DOHH2 (cell line): ENCODE measurements at regions not wholly inside any gene's neighbourhood (a gene's known extent, or its start where the extent isn't known, plus 50 kb on each side); places are given as distances from the start of the nearest gene placed in this dataset.
"Not testable (repeated sequence)": the region's sequence is repeated elsewhere in the genome, so short reads cannot be mapped to it uniquely, and the experiment has no call there.

Source experiments
- H3F3A ChIP-seq: fragments of 200-600 bp; sonication (generic), shearing (Covaris generic); 2 replicates; pipeline ENCODE4 v1.6.0; 2016; ENCODE audit warnings: antibody characterized with exemption, mild to moderate bottlenecking; ENCODE audit not compliant: control insufficient read depth, insufficient read depth
- H3K27ac ChIP-seq: fragments of 200-600 bp; sonication (generic); 2 replicates; pipeline ENCODE4 v1.5.1; 2014; ENCODE audit warnings: low read depth, mild to moderate bottlenecking, low read length, moderate library complexity
- H3K27me3 ChIP-seq: fragments of 200-600 bp; sonication (generic); 2 replicates; pipeline ENCODE4 v1.6.1; 2014; ENCODE audit warnings: mild to moderate bottlenecking, low read length, mixed read lengths; ENCODE audit not compliant: control insufficient read depth
- H3K36me3 ChIP-seq: fragments of 200-600 bp; sonication (generic); 2 replicates; pipeline ENCODE4 v1.6.1; 2014; ENCODE audit warnings: mild to moderate bottlenecking, low read length, moderate library complexity, mixed read lengths; ENCODE audit not compliant: control insufficient read depth
- H3K4me1 ChIP-seq: fragments of 200-600 bp; sonication (generic); 2 replicates; pipeline ENCODE4 v1.6.1; 2014; ENCODE audit warnings: mild to moderate bottlenecking, low read length, mixed read lengths; ENCODE audit not compliant: control insufficient read depth
- H3K4me2 ChIP-seq: fragments of 200-600 bp; sonication (generic); 2 replicates; pipeline ENCODE4 v1.6.0; 2014; ENCODE audit warnings: mild to moderate bottlenecking, low read length, moderate library complexity
- H3K4me3 ChIP-seq: fragments of 200-600 bp; sonication (generic); 2 replicates; pipeline ENCODE4 v1.5.1; 2014; ENCODE audit warnings: mild to moderate bottlenecking, low read length, mixed read lengths
- H3K79me2 ChIP-seq: fragments of 200-600 bp; sonication (generic); 2 replicates; pipeline ENCODE4 v1.6.1; 2014; ENCODE audit warnings: mild to moderate bottlenecking, low read length, mixed read lengths; ENCODE audit not compliant: control insufficient read depth
- H3K9me2 ChIP-seq: fragments of 200-600 bp; sonication (generic); replicated peaks from 2 replicates; pipeline ENCODE4 v1.6.1; 2014; ENCODE audit warnings: mild to moderate bottlenecking, low read length, mixed read lengths; ENCODE audit not compliant: control insufficient read depth
- H3K9me3 ChIP-seq: fragments of 200-600 bp; sonication (generic); 2 replicates; pipeline ENCODE4 v1.6.1; 2014; ENCODE audit warnings: antibody characterized with exemption, low read length, mixed read lengths; ENCODE audit not compliant: control insufficient read depth, insufficient read depth
- H4K20me1 ChIP-seq: fragments of 200-600 bp; sonication (generic); 2 replicates; pipeline ENCODE4 v1.6.0; 2014; ENCODE audit warnings: low read depth, mild to moderate bottlenecking, antibody characterized with exemption, low read length, moderate library complexity; ENCODE audit not compliant: control insufficient read depth, insufficient read depth
- EZH2phosphoT487 ChIP-seq: fragments of 200-600 bp; sonication (generic); IDR thresholded peaks from 2 replicates; pipeline ENCODE4 v1.6.1; 2017; ENCODE audit warnings: borderline replicate concordance, mild to moderate bottlenecking, antibody characterized with exemption, low read length, moderate library complexity, mixed read lengths
- TF ChIP-seq, protein P1 (sequence below): fragments of 200-600 bp; sonication (generic); IDR thresholded peaks from one replicate; pipeline ENCODE4 v1.5.1; 2014; ENCODE audit warnings: antibody characterized with exemption, mild to moderate bottlenecking, low read depth, low read length; ENCODE audit not compliant: poor library complexity, severe bottlenecking

GRCh38 chr6:169117663-169118062, 136.0 kb downstream of the THBS2 start:
- no peak overlapping the region for H3K4me2 ChIP-seq
- TF ChIP-seq EZH2phosphoT487 = no peak
- TF ChIP-seq, protein P1, sequence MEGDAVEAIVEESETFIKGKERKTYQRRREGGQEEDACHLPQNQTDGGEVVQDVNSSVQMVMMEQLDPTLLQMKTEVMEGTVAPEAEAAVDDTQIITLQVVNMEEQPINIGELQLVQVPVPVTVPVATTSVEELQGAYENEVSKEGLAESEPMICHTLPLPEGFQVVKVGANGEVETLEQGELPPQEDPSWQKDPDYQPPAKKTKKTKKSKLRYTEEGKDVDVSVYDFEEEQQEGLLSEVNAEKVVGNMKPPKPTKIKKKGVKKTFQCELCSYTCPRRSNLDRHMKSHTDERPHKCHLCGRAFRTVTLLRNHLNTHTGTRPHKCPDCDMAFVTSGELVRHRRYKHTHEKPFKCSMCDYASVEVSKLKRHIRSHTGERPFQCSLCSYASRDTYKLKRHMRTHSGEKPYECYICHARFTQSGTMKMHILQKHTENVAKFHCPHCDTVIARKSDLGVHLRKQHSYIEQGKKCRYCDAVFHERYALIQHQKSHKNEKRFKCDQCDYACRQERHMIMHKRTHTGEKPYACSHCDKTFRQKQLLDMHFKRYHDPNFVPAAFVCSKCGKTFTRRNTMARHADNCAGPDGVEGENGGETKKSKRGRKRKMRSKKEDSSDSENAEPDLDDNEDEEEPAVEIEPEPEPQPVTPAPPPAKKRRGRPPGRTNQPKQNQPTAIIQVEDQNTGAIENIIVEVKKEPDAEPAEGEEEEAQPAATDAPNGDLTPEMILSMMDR = no peak
- H3K36me3 ChIP-seq = no peaks in the 10 kb centered on the region

DNA sequence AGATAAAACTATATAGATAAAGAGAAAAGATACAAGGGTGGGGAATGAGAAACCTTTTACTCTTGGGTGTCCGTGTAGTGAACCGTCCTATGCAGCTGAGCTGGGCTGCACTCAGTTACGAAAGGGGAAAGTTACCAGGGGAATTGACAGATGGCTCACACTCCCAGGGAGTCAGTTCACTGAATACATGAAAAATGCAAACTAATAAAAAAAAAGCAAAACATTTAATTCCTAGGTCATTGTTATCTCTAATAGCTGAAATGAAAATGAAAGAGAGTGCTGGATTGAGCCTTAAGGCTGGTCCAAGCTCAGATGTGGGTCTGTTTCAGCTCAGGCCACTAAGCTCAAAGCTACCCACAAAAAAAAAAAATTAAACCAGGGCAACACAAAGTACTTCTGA, 138.0 kb downstream of the THBS2 start:
- TF ChIP-seq, protein P1 = no peak
- TF ChIP-seq EZH2phosphoT487 = no peak
- H4K20me1 ChIP-seq = no peaks in the 10 kb centered on the region
- no peaks in the 10 kb centered on the region for H3K4me1 ChIP-seq
- H3K4me2 ChIP-seq = no peak overlapping the region
- H3K9me2 ChIP-seq = no peaks in the 10 kb centered on the region
- no peaks in the 10 kb centered on the region for H3K9me3 ChIP-seq
- H3K4me3 ChIP-seq = no peak overlapping the region
- H3K27me3 ChIP-seq = no peaks in the 10 kb centered on the region
- H3F3A ChIP-seq = no peaks in the 10 kb centered on the region
- H3K36me3 ChIP-seq = no peaks in the 10 kb centered on the region
- no peak overlapping the region for H3K27ac ChIP-seq
- no peaks in the 10 kb centered on the region for H3K79me2 ChIP-seq

More at GRCh38 chr6:169117663-169118062, 136.0 kb downstream of the THBS2 start:
- Histone ChIP-seq H3K27me3 (no peaks in the 10 kb centered on the region), H3K4me3 (no peak overlapping the region), H3K79me2 (no peaks in the 10 kb centered on the region), H3K9me3 (no peaks in the 10 kb centered on the region), H3F3A (no peaks in the 10 kb centered on the region), H3K27ac (no peak overlapping the region), H4K20me1 (no peaks in the 10 kb centered on the region), H3K4me1 (no peaks in the 10 kb centered on the region), H3K9me2 (no peaks in the 10 kb centered on the region)

DNA sequence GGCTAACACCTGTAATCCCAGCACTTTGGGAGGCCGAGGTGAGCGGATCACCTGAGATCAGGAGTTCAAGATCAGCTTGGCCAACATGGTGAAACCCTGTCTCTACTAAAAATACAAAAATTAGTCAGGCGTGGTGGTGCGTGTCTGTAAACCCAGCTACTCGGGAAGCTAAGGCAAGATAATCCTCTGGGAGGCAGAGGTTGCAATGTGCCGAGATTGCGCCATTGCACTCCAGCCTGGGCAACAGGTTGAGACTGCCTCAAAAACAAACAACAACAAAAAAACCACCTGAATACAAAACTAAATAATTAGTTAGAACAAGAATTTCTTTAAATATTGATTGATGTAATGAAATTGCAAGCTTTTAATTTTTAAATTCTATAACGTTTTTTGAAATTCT, 139.0 kb downstream of the THBS2 start:
- H3K27ac ChIP-seq, H3K4me1 ChIP-seq, H3K9me2 ChIP-seq, H3K4me2 ChIP-seq, H3K27me3 ChIP-seq, H3K4me3 ChIP-seq, H3F3A ChIP-seq, H3K79me2 ChIP-seq, H3K9me3 ChIP-seq, H4K20me1 ChIP-seq, H3K36me3 ChIP-seq: not testable (repeated sequence)

DNA sequence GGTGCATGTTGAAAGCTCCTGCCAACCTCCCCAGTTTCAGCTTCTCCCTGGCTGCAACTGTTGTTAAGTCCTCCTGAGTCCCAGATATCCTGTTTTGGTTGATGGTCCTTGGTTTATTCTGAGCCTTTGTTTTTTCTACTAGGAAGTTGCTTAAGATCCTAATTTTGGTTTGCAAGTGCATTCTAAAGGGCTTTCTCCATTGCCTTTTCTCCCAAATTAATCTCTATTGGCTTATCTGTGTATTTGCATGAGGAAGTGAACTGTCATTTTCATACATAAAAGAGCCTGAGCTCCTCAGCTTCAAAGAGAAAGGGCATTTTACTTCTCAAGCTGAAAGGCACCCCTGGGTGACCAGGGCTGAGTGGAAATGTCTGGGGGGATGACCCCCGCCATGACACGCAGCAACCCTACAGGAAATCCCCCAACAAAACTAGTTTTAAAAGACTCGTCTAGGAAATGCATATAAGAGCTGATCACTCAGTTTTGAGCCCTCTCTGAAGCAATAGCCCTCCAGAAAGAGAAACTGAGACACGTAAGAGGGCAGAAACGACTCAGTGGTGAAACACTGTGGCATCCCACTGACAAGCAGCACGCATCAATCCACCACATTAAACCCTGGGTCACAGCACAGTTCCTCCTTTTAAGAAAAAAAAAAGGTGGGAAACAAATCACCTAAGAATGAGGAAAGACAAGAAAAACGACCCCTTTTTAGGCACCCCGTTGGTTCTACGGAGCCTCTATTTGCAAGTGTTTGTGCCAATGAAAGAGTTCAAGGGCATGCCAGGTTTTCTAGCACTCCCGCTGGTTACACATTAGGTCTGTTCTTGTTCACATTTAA, 140.9 kb downstream of the THBS2 start:
- Histone ChIP-seq H3K9me2 (no peaks in the 10 kb centered on the region), H4K20me1 (no peaks in the 10 kb centered on the region), H3K79me2 (no peaks in the 10 kb centered on the region), H3F3A (no peaks in the 10 kb centered on the region), H3K4me2 (no peak overlapping the region), H3K9me3 (no peaks in the 10 kb centered on the region), H3K27me3 (no peaks in the 10 kb centered on the region), H3K27ac (no peak overlapping the region), H3K4me3 (no peak overlapping the region), H3K4me1 (no peaks in the 10 kb centered on the region), H3K36me3 (no peaks in the 10 kb centered on the region)
- no peak for TF ChIP-seq EZH2phosphoT487
- TF ChIP-seq, protein P1 = no peak
